NCI-H1930 (cell line): ENCODE measurements at regions not wholly inside any gene's neighbourhood (a gene's known extent, or its start where the extent isn't known, plus 50 kb on each side); places are given as distances from the start of the nearest gene placed in this dataset.

Source experiments
- DNase-seq, 2 experiments: peaks; one replicate each; lab custom pipeline; 2025; lab: John Stamatoyannopoulos, UW

DNA sequence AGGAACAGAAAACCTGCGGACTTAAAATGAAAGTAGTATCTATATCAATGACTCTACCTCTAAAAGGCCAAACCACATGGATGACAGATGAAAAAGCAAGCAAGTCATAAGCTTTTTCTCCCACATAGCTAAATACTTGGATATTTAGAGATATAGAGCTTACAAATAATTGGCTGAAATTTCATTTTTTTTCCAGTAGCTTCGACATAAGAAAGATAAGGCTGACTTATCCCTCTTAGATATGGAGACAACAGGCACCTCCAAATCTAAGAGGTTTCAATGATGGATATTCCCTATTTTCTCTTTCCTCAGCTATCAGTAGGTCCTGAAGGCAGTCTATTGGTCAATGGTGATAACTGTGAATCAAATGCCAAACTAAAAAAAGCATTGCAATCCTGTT is 460.3 kb downstream of the MEIS1 start:
- DNase-seq: no peak

GRCh38 chr2:66896131-66896530 is 461.2 kb downstream of the MEIS1 start:
- DNase-seq: no peak

GRCh38 chr2:66897181-66897580 is 462.3 kb downstream of the MEIS1 start:
- DNase-seq: no peak

- DNase-seq: no peak
These were observed 462.8 kb downstream of the MEIS1 start for GRCh38 chr2:66897691-66898150.

GRCh38 chr2:66899109-66899508 is 464.2 kb downstream of the MEIS1 start:
- DNase-seq: no peak

DNA sequence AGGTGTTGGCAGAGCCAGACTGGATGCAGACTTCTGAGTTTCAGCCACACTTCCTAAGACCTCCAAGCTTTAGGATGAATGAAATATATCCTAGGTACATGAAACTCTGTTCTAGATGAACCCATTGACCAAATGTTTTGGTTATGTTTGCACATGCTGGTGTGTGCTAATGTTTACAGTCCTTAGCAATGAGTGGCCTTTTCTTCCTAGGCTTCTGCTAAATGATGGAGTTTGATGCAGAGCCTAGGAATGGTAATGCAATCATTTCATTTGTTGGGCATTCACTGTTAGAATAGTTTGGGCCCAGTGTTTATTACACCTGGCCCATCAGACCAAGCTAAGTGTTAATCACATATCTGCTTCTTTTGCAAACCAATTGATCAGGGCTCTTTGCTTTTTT is 464.7 kb downstream of the MEIS1 start:
- DNase-seq: no peak

DNA sequence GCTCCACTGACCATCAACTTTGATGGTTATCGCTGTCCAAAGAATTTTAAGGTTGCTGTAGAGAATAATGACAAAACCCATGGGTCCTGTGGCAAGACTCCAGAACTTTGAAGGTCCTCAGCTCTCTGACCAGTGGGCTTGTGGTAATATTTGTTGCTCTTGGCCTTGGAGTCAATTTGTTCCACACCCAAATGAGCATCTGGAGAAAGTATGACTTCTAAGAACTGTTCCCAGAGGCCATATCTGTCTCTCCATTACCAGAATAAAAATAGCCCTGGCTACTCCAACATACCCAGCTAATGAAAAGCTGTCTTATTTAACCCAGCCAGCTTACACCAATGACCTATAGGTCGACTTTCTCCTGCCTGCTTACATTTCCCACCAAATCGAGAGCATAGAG is 466.4 kb downstream of the MEIS1 start:
- DNase-seq: no peak

GRCh38 chr2:66903183-66903582 is 468.3 kb downstream of the MEIS1 start:
- no peak for DNase-seq

- DNase-seq: no peak
These were observed 469.0 kb downstream of the MEIS1 start for GRCh38 chr2:66903745-66904465.

DNA sequence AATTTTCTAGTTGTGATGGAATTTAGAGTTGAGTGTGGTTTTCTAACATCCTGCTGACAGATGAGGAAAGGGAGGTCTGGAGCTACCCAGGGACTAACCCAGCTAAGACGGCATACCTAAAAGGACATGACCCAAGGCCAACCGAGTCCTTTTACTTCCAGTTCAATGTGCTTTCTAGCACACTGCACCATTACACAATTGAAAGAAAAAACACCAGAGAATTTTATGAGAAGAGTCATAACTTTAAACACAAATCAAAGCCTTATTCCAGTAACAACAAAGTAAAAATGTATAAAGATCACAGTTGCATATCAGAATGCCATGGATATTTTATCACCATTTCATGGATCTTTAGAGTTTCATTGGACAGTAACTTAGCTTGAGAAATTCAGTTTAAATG is 480.3 kb downstream of the MEIS1 start:
- no peak for DNase-seq

- DNase-seq: no peak
These were observed 477.8 kb upstream of the ETAA1 start for GRCh38 chr2:66919286-66919685.

DNA sequence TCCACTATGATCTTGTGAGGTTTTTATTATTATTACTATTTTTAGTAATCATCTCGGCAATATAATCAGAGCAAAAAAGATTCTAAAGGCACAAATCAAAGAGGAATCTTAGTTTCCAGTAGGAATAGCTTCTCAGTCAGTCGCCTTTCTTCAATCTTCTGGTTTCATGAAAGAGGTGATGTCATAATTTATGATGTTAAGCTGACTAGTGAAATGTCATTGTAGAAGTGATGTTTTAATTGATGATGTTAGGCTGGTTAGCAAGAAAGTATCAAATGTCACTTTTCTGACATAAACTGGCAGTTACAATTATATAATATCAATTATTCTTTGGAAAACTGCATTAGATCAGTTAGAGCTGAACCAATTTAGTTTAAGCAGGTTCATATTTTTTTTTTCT is 476.7 kb upstream of the ETAA1 start:
- no peak for DNase-seq

- DNase-seq: no peak
These were observed 472.0 kb upstream of the ETAA1 start for GRCh38 chr2:66925128-66925527.

DNA sequence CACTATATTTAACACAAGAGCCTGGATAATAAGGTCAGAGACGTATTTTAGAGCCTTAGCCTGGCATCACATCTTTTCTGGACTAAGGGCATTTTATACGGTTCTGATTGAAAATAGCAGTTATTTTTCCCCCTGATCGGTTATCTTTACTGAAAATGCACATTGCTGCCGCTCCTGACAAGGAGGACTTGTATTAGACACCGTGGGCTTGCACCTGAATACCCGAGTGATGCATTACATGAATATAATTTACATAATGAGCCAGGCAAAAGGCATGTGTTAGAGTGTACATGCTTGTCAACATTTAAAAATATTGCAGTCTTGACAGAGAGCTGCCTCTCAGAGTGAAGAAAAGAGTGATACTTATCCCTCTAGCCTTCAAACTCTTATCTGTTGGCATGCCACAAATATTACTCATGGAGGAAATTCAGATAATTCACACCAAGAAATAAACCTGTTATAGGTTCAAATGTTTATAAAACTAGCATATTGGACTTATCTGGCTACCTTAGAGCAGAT is 470.5 kb upstream of the ETAA1 start:
- no peak for DNase-seq

DNA sequence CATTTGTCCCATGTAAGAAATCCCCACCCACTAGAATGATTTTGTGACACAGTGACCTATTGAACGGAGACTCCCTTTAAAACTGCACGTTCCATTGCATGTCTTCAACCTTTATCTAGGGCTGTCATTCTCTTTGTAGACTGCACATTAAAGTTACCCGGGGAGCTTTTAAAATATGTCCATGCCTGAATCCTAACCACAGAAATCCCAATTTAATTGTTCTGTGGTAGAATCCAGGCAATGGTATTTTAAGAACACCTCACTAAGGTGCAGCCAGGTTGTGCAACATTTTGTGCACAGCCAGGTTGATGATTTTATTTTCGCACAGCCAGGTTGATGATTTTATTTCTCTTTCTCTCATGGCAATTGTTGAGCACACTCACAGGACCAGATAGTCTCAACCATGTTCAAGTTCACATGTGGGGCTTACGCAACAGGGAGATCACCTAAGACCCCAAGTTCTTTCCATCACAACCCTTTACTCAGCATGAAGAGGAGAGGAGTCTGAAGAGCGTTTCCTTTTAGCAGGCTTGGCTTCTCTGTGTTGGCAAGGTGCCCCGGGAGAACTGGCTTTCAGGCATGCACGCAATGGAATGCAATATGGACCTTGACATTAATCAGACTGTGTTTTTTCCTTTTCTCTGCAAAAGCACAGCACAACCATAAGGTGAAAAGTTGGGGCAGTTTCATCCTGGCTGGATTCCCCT is 467.3 kb upstream of the ETAA1 start:
- no peak for DNase-seq

- no peak for DNase-seq
These were observed 466.6 kb upstream of the ETAA1 start for GRCh38 chr2:66930339-66931220.

DNA sequence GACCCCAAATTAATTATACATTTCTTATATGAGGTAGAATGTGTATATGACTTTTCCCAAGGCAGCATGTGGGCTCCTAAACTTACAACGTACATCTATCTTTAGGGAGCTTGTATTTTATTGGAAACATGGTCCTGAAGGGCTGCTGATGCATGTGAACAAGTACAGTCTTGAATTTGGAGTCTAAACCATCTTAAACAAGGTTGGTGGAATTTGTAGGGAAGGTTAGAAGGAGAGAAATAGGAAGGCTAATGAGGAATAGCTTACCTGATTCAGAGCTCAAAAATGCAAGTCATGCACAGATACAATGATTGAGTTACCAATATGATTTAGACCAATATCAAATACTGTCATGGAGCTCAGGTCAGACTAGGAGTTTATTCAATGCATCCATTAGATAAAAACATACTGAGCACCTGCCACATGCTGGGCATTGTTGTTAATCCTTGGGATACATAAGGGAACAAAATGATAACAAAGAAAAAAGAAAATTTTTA is 458.6 kb upstream of the ETAA1 start:
- no peak for DNase-seq

DNA sequence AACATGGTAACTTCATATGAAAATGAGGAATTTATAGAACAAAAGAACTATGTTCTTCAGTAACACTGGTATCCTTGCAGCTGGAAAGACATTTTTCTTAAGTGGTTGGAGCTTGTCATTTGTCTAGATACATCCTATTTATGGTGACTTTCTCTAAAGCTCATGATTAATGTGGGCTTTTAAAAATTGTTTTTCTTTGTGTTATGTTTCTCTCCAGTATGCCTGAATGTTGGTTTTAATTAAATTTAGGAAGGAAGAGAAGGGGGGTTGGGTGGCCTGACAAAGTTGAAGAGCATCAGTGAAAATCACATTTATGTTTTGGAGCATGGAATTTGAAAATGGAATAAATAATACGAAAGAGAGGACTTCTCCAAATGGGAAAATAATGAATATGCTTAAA is 457.1 kb upstream of the ETAA1 start:
- no peak for DNase-seq

DNA sequence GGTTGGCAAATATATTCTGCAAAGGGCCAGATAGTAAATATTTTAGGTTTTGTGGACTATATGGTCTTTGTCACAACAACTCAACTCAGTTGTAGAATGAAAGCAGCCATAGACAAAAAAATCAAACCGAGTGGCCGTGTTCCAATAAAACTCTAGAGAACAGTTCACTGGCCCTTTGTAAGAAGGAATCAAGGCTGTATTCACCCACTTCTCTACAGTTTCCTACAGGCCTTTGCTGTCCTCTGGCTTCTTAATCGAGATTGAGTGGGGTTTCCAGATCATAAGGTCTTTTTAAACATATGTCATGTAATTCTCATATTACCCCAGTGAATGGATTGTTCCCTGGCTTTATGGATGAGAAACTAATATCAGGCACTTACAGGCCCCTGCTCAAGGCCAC is 448.9 kb upstream of the ETAA1 start:
- no peak for DNase-seq

- DNase-seq: no peak
These were observed 439.9 kb upstream of the ETAA1 start for GRCh38 chr2:66957198-66957597.

DNA sequence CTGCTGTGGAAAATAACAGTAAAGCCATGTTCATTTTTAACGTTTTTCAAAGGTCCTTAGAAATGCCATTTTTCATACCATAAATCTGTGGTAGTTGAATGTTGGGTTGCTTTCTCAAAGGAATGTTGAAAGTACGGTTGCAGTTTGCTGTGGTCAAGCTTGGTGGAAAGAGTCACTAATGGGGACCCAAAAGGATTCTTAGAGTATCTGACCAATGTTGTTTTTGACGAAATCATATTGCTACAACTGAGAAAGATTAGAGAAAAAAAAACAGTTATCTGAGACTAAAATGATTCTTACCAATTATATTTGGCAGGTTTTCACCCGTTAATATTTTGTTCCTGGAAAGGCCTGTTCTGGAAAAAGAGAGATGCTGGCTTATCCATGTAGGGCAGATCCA is 439.5 kb upstream of the ETAA1 start:
- no peak for DNase-seq

DNA sequence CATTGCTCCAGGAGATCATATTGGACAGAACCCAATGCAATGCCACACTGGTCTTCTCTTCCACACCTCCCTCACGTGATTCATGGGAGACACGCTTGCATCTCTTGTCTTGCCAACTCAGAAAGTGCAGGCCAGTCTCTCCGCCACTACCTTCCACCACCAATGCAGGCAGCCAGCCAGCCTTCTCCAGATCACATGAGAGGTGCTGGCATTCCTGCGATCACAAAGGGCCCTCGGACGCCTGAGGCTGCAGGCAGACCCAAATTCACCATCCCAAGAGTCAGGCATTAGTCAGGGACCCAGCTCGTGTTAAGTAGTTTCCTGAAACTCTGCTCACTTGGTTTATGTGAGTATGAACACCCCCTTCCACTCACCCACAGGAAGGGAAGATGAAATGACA is 437.0 kb upstream of the ETAA1 start:
- no peak for DNase-seq
